HEK293 (cell line): ENCODE measurements at regions not wholly inside any gene's neighbourhood (a gene's known extent, or its start where the extent isn't known, plus 50 kb on each side); places are given as distances from the start of the nearest gene placed in this dataset.

Source experiments
- CTCF ChIA-PET: fragments of 350-600 bp; formaldehyde crosslinking; extraction: SDS; loops from one replicate; lab custom pipeline; 2021; ENCODE audit warnings: antibody characterized with exemption; lab: Yijun Ruan, JAX
- POLR2A ChIA-PET: fragments of 300-600 bp; formaldehyde crosslinking; extraction: SDS; loops from one replicate; lab custom pipeline; 2020; ENCODE audit warnings: antibody characterized with exemption, inconsistent platforms; lab: Yijun Ruan, JAX
- H3K27ac ChIP-seq: fragments of 200-500 bp; sonication (Bioruptor generic); 2 replicates; pipeline ENCODE4 v1.5.1; 2014; ENCODE audit warnings: low read depth, low read length, control low read depth, inconsistent platforms; ENCODE audit errors: extremely low read depth
- H3K36me3 ChIP-seq, 2 experiments: fragments of 200-500 bp in 1 of 2; sonication (Bioruptor generic) in 1 of 2; 1 replicate in 1 of 2; 2 replicates in 1 of 2; pipeline ENCODE4 v1.5.1; 2014 to 2017; ENCODE audit warnings: inconsistent platforms in 2 of 2, low read length in 2 of 2; ENCODE audit not compliant: control insufficient read depth in 2 of 2, insufficient read depth in 1 of 2
- H3K4me1 ChIP-seq: fragments of 200-500 bp; sonication (Bioruptor generic); 2 replicates; pipeline ENCODE4 v1.5.1; 2014; ENCODE audit warnings: mild to moderate bottlenecking, low read length, inconsistent platforms; ENCODE audit not compliant: control insufficient read depth, insufficient read depth
- H3K4me3 ChIP-seq: 2 replicates; pipeline ENCODE4 v1.5.1; 2011; ENCODE audit warnings: low read depth, mild to moderate bottlenecking, control low read depth, low read length, moderate library complexity
- H3K9me3 ChIP-seq: fragments of 200-500 bp; sonication (Bioruptor generic); 2 replicates; pipeline ENCODE4 v1.5.1; 2014; ENCODE audit warnings: low read depth, low read length, inconsistent platforms; ENCODE audit not compliant: control insufficient read depth, insufficient read depth
- EGR2 ChIP-seq: fragments of 450-650 bp; formaldehyde crosslinking; IDR thresholded peaks from 2 replicates; pipeline ENCODE4 v1.5.1; 2016; ENCODE audit warnings: low read depth, missing biosample characterization, missing genetic modification characterization
- KLF8 ChIP-seq: fragments of 450-650 bp; formaldehyde crosslinking; IDR thresholded peaks from 2 replicates; pipeline ENCODE4 v1.5.1; 2016; ENCODE audit warnings: missing biosample characterization, missing genetic modification characterization
- ZFP69B ChIP-seq: fragments of 450-650 bp; formaldehyde crosslinking; IDR thresholded peaks from 2 replicates; pipeline ENCODE4 v1.5.1; 2016; ENCODE audit warnings: missing biosample characterization, missing genetic modification characterization
- ZNF10 ChIP-seq: fragments of 450-650 bp; formaldehyde crosslinking; IDR thresholded peaks from 2 replicates; pipeline ENCODE4 v1.5.1; 2017; ENCODE audit warnings: missing biosample characterization, missing genetic modification characterization
- ZNF132 ChIP-seq: fragments of 450-650 bp; formaldehyde crosslinking; IDR thresholded peaks from 2 replicates; pipeline ENCODE4 v1.5.1; 2017; ENCODE audit warnings: missing biosample characterization, missing genetic modification characterization, borderline replicate concordance
- ZNF133 ChIP-seq: fragments of 450-650 bp; formaldehyde crosslinking; IDR thresholded peaks from 2 replicates; pipeline ENCODE4 v1.5.1; 2016; ENCODE audit warnings: missing biosample characterization, missing genetic modification characterization
- ZNF221 ChIP-seq: fragments of 450-650 bp; formaldehyde crosslinking; IDR thresholded peaks from 2 replicates; pipeline ENCODE4 v1.5.1; 2017; ENCODE audit warnings: missing biosample characterization, missing genetic modification characterization, borderline replicate concordance
- ZNF248 ChIP-seq: fragments of 450-650 bp; formaldehyde crosslinking; IDR thresholded peaks from 2 replicates; pipeline ENCODE4 v1.5.1; 2017; ENCODE audit warnings: missing biosample characterization, missing genetic modification characterization
- ZNF280D ChIP-seq: fragments of 450-650 bp; formaldehyde crosslinking; IDR thresholded peaks from 2 replicates; pipeline ENCODE4 v1.5.1; 2016; ENCODE audit warnings: missing biosample characterization, missing genetic modification characterization
- ZNF311 ChIP-seq: fragments of 450-650 bp; formaldehyde crosslinking; IDR thresholded peaks from 2 replicates; pipeline ENCODE4 v1.5.1; 2017; ENCODE audit warnings: missing biosample characterization, missing genetic modification characterization, borderline replicate concordance
- ZNF354C ChIP-seq: fragments of 450-650 bp; formaldehyde crosslinking; IDR thresholded peaks from 2 replicates; pipeline ENCODE4 v1.5.1; 2016; ENCODE audit warnings: missing biosample characterization, missing genetic modification characterization, low read depth, borderline replicate concordance
- ZNF362 ChIP-seq: fragments of 450-650 bp; formaldehyde crosslinking; IDR thresholded peaks from 2 replicates; pipeline ENCODE4 v1.5.1; 2016; ENCODE audit warnings: missing biosample characterization, missing genetic modification characterization
- ZNF366 ChIP-seq: fragments of 450-650 bp; formaldehyde crosslinking; conservative IDR thresholded peaks from 2 replicates; pipeline ENCODE4 v1.5.1; 2016; ENCODE audit warnings: missing biosample characterization, missing genetic modification characterization
- ZNF548 ChIP-seq: fragments of 450-650 bp; formaldehyde crosslinking; IDR thresholded peaks from 2 replicates; pipeline ENCODE4 v1.5.1; 2016; ENCODE audit warnings: missing biosample characterization, missing genetic modification characterization
- ZNF555 ChIP-seq: fragments of 450-650 bp; formaldehyde crosslinking; conservative IDR thresholded peaks from 2 replicates; pipeline ENCODE4 v1.5.1; 2017; ENCODE audit warnings: missing biosample characterization, mild to moderate bottlenecking, missing genetic modification characterization, inconsistent platforms
- ZNF600 ChIP-seq: fragments of 450-650 bp; formaldehyde crosslinking; IDR thresholded peaks from 2 replicates; pipeline ENCODE4 v1.5.1; 2016; ENCODE audit warnings: missing biosample characterization, missing genetic modification characterization
- ZNF704 ChIP-seq: fragments of 450-650 bp; formaldehyde crosslinking; IDR thresholded peaks from 2 replicates; pipeline ENCODE4 v1.5.1; 2016; ENCODE audit warnings: missing biosample characterization, missing genetic modification characterization
- ZNF747 ChIP-seq: fragments of 450-650 bp; formaldehyde crosslinking; IDR thresholded peaks from 2 replicates; pipeline ENCODE4 v1.5.1; 2016; ENCODE audit warnings: missing biosample characterization, missing genetic modification characterization
- ZNF837 ChIP-seq: fragments of 450-650 bp; formaldehyde crosslinking; IDR thresholded peaks from 2 replicates; pipeline ENCODE4 v1.5.1; 2016; ENCODE audit warnings: missing biosample characterization, missing genetic modification characterization
- ZSCAN4 ChIP-seq: fragments of 450-650 bp; formaldehyde crosslinking; IDR thresholded peaks from 2 replicates; pipeline ENCODE4 v1.5.1; 2017; ENCODE audit warnings: missing biosample characterization, missing genetic modification characterization
- ZSCAN5A ChIP-seq: fragments of 450-650 bp; formaldehyde crosslinking; IDR thresholded peaks from 2 replicates; pipeline ENCODE4 v1.5.1; 2016; ENCODE audit warnings: missing biosample characterization, missing genetic modification characterization

- TF ChIP-seq ZNF10 (no peak), ZNF311 (no peak), EGR2 (tag by site-specific recombination) (no peak), ZNF280D (tag by site-specific recombination) (no peak)
These were observed 168.6 kb downstream of the C7orf25 start (continued) for GRCh38 chr7:42743077-42743858.

GRCh38 chr7:42742318-42742717 lies 169.6 kb downstream of the C7orf25 start:
- no peaks in the 10 kb centered on the region for H3K4me1 ChIP-seq
- POLR2A ChIA-PET, result no interaction called here
- H3K9me3 ChIP-seq, result no peaks in the 10 kb centered on the region
- TF ChIP-seq ZSCAN5A (tag by site-specific recombination), result no peak
- TF ChIP-seq ZNF555, result no peak
- TF ChIP-seq ZNF837 (tag by site-specific recombination), result no peak
- TF ChIP-seq ZNF132 (tag by site-specific recombination), result no peak
- TF ChIP-seq ZNF133 (tag by site-specific recombination), result no peak
- TF ChIP-seq ZFP69B, result no peak
- no peak for TF ChIP-seq ZNF354C (tag by site-specific recombination)
- no peak for TF ChIP-seq ZNF548 (tag by site-specific recombination)
- TF ChIP-seq ZNF362, result no peak
- TF ChIP-seq KLF8 (tag by site-specific recombination), result no peak
- TF ChIP-seq ZNF221 (tag by site-specific recombination), result no peak
- no peak for TF ChIP-seq ZNF366 (tag by site-specific recombination)
- no peak for TF ChIP-seq ZNF704 (tag by site-specific recombination)
- TF ChIP-seq ZNF747 (tag by site-specific recombination), result no peak
- TF ChIP-seq ZNF311, result no peak
- TF ChIP-seq ZNF248 (tag by site-specific recombination), result no peak
- no peak for TF ChIP-seq ZNF600 (tag by site-specific recombination)
- no peak for TF ChIP-seq ZSCAN4 (tag by site-specific recombination)
- H3K4me3 ChIP-seq, result no peak overlapping the region
- no peak overlapping the region for H3K27ac ChIP-seq
- CTCF ChIA-PET, result interaction anchor here (0.6 kb wide), 1 partner anchor 862 kb away, joined by 6 read pairs; no protein-coding TSS in a partner anchor
- no peaks in the 10 kb centered on the region for H3K36me3 ChIP-seq
